NCI-H2107 (cell line): ENCODE measurements at regions not wholly inside any gene's neighbourhood (a gene's known extent, or its start where the extent isn't known, plus 50 kb on each side); places are given as distances from the start of the nearest gene placed in this dataset.
"Not testable (repeated sequence)": the region's sequence is repeated elsewhere in the genome, so short reads cannot be mapped to it uniquely, and the experiment has no call there.

ENCODE experiments used
- DNase-seq: peaks from one replicate; lab custom pipeline; 2025; lab: John Stamatoyannopoulos, UW

DNA sequence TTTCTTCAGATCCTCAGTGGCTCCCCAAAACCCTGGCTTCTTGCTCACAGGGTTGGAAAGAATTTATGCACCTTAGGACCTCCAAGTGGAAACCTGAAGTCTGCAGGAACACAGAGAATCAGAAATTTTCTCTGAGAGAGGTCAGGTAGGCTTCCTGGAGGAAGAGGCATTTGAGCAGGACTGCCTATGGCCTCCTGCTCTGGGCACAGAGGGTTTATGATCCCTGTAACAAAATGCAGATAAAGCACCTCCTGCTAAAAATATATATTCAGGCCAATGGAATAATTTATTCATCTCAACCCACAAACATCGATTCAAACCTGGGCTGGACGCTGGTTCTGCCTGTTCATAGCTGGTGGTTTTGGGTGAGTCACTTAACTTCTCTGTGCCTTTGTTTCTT, 68.1 kb upstream of the FGF3 start:
- no peak for DNase-seq

DNA sequence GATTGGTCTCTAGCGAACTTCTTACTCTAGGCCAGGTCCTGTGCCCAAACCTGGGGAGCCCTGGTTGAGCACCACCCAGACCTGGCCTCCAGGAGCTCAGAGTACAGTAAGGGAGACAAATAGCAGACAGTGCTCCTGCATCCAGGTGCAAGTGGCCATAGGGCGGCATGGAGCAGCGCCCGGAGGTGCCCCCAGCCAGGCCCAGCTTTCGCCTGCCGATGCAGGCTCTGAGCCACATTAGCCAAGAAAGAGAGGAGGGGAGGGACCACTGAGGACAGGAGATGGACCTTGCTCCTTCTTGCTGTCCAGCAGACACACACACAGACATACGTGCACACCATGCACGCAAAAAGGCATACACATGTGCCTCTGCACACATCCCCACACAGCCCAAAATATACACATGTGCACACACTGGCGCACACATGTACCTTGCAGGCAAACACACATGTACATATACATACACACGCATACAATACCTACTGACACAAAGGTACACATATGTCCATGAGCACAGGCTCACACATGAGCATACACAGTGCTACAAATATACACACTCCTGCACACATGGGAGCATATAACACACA, 68.7 kb upstream of the FGF3 start:
- no peak for DNase-seq

DNA sequence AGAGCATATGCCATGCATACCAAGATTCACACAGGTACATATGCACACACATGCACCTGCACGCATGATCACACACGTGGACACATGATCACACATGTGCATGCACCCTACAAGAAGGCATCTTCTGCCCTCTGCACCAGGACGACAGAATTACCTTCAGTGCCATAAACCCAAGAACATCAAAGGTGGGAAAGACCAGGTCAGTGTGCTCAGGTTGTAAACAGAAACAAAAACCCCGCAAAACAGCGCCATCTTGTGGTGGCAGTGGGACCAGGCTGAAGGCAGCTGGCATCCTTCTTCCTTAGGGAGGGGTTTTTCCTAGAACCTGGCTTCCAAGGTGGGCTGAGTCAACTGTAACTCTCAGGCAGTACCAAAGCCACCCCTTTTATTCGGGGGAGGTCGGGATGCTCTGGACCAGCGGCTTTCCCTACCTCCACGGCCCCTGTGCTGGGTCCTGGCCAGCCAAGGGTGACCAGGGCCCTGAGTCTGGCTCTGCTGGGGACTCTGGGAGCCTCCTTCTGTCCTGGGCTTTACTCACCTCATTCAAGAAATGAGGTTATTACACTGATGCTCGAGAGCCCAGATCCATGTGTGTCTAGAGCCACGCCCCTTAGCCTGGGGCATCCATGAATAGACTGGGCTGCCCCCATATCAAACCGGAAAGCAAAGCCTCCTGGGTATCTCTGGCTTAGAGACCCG, 69.4 kb upstream of the FGF3 start:
- peak; percentile 61 for DNase-seq

DNA sequence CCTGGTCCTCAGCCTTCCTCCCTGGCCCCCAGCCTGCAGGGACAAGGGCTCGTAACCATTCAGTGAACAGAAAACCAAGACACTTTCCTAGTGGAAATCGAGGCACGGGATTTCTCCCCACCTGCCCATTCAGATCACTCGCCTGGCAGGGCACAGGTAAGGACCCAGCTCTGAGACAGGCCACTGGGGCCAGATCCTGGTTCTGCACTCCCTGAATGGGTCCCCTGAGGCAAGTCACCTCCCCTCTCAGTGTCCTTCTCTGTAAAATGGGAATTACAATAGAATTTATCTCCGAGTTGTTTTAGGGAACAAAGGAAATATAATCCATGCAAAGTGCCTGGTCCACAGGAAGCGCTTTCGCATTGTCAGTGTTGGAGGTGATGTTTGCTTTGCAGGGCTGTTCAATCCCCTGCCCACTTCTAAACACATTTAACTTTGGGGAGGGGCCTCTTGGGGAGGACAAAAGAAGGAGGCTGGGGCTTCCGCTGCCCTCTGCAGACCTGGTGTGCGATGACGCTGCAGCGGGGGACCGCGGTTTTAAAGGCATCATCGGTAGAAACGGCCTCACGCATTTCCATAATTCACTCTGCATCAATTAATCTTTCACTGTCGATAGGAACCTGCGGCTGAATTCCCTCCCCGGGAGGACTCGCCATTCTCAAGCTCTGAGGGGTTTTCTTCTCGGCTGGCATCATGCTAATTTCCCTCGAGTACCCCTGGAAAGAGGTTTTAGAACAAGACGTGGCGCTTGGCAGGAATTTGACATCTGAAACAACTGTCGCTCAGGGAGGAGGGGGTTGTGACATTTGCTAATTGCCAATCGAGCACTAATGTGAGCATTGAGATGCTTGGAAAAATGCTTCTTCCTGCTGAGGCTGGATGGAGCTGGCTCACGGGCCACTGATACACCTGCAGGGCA, 70.4 kb upstream of the FGF3 start:
- no peak for DNase-seq

DNA sequence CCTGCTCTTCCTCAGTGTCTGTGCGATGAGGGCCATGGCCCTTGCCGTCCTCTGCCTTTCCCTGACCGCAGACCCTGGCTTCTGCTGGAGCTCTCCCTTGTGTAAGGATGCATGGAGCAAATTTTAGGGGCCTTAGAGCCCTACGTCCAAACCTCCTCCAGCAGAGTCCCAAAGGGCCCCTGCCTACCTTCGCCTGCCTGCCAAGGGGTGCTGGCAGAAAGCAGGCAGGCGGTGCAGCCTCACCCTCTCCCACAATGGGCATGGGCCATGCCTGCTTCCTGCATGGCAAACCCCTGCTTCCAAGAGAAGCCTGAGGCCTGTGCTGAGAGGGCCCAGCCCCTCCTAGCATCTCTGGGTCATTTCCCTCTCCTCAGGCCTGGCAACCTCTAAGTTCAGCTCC, 71.3 kb upstream of the FGF3 start:
- no peak for DNase-seq

DNA sequence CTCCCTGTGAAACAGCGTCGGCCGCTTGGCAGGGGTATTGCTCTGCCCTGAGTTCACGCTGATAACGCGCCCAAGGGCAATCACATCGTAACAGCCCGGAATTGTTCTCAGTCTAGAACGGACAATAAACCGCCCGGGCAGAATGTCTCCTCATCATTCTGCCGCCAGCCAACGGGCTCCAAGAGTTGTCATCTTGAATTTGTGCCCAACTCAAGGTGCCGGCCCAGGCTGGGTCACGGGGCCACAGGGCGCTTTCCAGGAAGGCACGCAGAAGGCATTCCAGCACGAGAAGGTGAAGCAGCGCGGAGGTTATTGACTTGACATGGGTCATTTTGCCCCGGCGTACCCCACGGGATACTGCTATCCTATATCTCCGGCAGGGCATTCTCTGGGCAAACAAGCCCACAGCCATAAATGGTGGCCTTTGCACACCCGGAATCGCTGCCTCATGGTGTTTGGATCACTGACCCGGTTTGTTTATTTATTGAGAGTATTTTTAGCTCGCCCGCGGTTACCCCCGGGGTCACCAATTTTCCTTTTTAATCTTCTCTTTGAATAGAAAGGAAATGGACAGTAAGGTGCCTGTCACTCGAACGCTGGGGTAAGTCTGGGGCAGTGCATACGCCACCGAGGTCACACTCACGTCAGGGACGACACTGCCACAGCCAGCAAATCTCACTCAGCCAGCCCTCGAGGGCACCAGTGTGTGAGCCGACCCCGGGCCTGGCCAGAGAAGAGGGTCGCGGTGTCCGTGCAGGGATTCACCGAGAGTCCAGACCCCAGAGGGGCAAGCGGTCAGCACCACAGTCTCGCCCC, 72.4 kb upstream of the FGF3 start:
- DNase-seq = no peak

DNA sequence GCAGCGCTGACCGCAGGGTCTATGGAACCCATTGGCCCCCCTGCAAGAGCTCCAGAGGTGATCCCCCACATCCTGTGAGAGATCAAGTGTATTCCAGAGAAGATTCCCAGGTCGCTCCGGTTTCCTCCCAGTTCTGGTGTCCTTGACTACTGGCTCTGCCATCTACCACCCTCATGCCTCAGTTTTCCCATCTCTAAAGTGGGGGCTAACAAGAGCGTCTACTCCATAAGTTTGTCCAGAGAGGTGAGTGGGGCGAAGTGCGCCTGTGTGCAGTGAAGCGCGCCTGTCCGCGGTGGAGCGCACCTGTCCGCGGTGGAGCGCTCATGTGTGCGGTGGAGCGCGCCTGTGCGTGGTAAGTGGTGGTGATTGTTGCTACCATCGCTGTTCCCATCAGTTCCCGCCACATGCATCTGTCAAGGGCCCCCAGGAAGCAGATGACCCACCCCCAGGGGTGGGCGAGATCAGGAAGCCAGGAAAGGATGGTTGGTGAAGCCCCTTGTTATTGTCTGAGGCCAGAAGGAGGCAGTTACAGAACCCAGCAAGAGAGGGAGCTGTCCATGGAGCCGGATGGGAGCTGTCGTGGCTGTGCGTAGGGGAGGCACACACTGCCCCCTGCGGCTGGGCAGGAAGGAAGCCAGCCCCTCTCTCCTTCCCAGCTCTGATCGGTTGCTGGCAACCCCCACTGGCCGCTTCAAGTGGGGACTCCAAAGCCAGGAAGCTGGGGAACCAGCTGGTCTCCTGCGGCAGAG, 73.2 kb upstream of the FGF3 start:
- DNase-seq = no peak

DNA sequence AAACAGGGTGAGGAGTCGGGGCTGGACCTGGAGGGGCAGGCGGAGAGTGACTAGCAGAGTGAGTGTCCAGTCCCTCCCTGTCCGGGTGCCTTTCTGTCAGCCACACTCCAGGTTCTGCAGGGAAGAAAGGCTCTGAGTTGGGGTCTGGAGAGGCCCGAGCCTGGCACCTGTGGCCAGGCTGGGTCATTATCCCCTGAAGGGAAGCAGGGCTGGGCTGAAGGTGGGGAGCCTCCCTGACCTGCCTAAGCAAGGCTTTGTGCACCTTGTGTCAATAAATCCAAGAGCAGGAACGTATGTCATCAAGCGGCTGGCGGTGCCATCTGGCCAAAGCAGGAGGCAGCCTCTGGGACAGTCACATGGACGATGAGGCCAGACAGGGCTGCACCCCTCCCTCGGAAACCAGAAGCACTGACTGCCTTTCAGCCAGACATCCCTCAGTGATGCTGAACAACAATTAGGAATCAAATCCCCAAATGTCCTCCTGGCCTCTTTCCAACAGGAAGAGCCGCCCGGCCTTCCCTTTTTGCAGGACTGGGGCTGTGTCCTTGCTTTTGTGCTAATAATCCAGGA, 73.9 kb upstream of the FGF3 start:
- no peak for DNase-seq

DNA sequence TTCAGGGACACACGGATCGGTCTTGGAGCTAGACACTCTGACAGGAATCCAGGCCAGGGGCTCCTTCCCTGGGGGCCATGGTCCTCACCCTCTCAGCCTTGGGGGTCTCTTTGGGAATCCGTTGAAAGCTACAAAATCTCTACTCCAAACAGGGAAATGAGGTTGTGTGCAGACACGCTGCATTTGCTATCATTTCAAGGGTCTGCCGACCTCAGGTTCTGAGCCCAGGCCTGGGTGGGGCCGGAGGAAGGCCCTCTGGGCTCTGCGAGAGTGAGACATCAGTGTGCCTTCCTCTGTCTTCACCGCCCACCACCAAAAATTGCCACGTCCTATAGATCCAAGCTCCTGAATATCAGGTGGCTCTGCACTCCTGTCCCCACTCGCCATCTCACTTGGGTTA, 74.4 kb upstream of the FGF3 start:
- DNase-seq = no peak

DNA sequence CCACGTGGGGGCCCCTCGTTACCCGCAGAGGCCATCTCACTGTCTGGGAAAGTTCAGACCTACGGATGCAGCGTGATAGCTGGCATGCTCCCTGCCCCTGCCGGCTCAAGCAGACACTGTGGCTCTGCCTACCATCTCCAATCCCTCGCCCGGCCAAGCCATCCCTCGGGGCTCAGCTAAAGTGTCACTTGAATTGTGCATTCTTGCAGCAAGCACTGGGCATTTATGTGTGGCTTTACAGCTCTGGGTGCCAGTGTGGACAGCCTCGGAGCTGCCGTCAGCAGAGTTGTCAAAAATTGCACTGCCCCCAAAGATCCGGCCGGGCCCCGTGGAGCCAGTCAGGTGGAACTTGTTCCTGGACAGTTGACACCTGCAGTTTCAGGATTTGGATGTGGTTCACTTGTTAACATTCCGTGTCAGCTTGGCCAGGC, 75.0 kb upstream of the FGF3 start:
- no peak for DNase-seq

DNA sequence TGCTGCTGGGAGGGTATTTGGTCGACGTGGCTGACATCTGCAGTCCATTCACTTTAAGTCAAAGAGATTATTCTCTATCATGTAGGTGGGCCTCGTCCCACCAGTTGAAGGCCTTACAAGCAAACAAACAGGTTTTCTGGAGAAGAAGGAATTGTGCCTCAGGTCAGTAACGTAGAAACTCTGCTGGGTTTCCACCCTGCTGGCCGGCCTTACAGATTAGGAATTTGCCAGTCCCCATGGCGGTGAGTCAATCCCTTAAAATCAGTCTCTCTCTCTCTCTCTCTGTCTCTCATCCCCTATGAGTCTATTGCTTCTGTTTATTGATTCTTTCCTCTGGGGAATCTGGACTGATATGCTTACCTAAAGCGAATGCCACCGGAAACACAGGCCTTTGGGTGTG, 75.4 kb upstream of the FGF3 start:
- DNase-seq = no peak

DNA sequence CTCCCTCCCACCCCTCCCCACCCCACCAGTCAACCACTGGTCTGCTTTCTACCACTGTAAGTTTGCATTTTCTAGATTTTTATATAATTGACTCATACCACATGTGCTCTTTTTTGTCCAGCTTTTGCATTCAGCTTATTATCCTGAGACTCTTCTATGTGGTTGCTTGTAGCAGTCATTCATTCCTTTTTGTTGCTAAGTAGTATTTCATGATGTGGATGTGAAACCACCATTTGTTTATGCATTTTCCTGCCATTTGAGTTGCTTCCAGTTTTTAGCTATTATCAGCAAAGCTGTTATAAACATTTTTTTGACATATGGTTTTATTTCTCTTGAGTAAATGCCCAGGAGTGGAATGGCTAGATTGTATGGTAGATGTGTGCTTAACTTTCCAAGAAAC, 77.0 kb upstream of the FGF3 start:
- DNase-seq = no peak

DNA sequence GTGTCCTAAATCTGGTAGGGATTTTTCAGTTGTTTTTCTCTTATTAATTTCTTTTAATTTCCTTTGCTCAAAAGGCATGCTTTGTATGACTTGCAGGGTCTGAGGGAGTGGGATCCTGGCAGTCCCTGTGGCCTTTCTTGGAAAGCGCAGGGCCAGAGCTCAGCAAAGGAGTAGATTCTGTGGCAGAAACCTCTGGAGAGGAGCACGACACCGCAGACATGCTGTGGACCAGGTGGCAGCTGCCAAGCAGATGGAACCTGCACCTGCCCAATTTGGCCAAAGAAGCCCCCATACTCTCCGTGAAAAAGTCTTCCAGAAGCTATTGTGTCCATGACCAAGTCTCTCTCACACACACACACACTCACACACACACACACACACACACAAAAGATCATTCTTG, 78.9 kb upstream of the FGF3 start:
- DNase-seq = no peak

DNA sequence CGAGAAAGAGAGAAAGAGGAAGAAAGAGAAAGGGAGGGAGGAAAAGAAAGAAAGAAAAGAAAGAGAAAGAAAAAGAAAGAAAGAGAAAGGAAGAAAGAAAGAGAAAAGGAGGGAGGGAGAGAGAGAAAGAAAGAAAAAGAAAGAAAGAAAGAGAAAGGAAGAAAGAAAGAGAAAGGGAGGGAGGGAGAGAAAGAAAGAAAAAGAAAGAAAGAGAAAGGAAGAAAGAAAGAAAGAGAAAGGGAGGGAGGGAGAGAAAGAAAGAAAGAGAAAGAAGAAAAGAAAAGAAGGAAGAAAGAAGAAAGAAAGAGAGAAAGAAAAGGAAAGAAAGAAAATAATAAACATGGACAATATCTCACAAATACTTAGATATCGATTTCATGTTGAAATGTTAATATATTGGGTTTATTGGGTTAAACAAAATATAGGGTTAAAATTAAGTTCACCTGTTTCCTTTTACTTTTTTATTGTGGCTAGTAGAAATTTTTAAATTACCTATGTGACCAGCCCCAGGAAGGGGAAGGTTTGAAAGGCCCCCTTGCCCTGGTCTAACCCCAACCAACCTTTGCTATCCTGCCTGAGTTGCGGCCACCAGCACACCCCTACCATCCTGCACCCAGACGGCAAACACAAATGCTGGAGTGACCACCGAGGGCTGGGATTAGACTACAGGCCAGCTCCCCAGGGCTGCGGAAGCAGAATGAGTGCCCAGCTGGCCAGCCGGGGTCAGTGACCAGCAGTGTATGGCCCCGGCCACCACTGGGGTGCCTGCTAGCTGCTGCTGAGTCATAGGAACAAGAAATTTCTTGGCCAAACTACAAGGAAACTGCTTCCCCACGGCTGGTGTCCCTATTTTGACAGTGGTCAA, 81.0 kb upstream of the FGF3 start:
- DNase-seq = no peak

DNA sequence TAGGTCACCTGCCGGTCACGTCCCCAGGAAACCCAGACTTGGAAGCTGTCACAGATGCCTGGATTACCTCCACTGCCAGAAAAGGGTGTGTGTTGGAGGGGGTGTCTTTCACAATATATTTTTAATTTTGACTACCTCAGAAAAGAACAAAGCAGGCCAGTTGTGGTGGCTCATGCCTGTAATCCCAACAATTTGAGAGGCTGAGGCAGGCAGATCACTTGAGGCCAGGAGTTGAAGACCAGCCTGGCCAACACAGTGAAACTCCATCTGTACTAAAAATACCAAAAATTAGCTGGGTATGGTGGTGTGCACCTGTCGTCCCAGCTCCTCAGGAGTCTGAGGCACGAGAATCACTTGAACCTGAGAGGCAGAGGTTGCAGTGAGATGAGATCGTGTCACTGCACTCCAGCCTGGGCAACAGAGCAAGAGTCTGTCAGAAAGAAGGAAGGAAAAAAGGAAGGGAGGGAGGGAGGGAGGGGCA, 81.6 kb upstream of the FGF3 start:
- DNase-seq = not testable (repeated sequence)

DNA sequence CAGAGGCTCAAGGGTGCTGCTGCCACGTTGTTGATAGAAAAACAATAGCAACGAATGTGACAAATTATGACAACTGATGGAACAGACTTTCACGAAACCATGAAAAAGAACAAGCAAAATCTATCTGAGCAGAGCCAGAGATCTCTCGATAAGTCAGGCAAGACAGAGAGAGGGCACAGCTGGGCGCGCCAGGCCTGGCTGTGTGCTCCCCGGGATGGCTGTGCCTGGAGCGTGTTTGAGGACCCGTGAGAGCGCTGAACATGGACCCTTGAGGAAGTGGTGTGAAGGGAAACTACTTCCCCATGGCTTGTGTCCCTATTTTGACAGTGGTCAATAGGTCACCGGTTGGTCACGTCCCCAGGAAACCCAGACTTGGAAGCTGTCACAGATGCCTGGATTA, 83.1 kb upstream of the FGF3 start:
- DNase-seq = no peak

DNA sequence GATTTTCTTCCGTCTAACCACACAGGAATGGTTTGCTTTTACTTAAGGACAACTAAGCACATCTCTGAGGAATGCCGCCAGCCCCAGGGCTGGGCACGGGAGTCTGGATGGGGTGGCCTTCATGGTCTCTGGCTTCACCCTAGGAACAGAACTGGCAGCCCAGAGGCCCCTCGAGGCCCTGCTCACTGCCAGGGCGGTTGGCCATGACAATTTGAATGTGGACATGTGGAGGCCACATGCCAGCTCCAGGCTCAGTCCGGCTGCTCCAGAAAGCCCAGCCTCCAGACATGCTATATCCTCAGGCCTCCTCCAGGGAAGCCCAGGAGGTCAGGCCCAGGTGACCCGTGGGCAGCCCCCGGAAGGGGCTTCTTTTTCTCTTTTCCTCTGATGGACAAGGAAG, 84.0 kb upstream of the FGF3 start:
- no peak for DNase-seq

DNA sequence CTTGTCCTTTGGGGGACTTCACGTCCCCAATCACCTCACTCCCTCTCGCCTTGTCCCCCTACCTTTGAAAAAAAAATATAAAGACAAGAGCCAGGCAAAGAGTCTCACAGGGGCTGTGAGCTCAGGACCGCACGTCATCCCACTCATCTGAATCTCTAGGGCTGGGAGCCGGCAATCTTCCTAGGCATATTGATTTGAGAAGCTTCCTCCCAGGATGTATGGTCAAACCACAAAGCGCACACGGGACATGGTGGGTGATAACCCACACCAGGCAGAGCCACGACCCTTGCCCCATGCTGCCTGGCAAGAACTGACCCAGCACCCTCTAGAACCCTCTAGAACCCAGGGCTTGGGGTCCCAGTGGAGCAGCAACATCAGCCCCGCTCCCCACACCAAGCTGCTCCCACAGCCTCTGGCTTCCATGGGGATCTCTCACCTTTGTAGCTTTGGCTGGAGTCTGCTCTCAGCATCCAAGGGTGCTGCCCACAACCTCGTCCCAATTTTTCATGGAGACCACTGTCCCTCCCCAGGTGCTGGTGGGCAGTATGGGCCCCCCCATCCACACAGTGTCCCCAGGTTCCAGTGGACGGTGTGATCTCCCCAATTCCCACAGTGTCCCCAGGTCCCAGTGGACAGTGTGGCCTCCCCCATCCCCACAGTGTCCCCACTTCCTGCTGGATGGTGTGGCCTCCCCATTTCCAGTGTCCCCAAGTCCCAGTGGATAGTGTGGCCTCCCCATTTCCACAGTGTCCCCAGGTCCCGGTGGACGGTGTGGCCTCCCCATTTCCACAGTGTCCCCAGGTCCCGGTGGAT, 85.2 kb upstream of the FGF3 start:
- DNase-seq = no peak

DNA sequence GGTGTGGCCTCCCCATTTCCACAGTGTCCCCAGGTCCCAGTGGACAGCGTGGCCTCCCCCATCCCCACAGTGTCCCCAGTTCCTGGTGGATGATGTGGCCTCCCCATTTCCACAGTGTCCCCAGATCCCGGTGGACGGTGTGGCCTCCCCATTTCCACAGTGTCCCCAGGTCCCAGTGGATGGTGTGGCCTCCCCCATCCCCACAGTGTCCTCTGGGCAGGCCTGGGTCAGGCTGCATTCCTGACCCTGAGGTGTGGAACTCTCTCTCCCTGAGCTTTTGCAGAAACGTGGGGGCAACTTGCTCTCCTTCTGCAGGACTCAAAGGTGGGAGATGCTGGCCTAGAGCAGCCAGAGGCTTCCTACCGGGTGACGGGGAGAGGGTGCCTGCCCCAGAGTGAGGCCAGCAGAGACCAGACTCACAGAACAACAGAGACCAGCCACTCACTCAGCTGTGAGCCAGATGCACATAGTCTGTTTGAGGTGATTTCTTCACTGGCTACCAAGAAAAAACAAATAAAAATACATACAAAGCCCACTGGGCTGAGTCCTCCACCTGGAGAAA, 85.8 kb upstream of the FGF3 start:
- DNase-seq = no peak
